ENCODE measurements at regions not wholly inside any gene's neighbourhood (a gene's known extent, or its start where the extent isn't known, plus 50 kb on each side); places are given as distances from the start of the nearest gene placed in this dataset.
"Not testable (repeated sequence)": the region's sequence is repeated elsewhere in the genome, so short reads cannot be mapped to it uniquely, and the experiment has no call there.

GRCh38 chr16:21542075-21542474, 57.3 kb upstream of the METTL9 start:
- not testable (repeated sequence) for TF ChIP-seq CTCF (IDR thresholded peaks at IDR 0.05); GABPA (IDR thresholded peaks at IDR 0.05; ENCODE audit: low read depth); SIN3A (IDR thresholded peaks at IDR 0.05; ENCODE audit: borderline replicate concordance, low read depth, low read length); MAX (IDR thresholded peaks at IDR 0.05; ENCODE audit: low read depth); EZH2phosphoT487 (IDR thresholded peaks at IDR 0.05; ENCODE audit: borderline replicate concordance, low read depth); RAD21 (IDR thresholded peaks at IDR 0.05; ENCODE audit: low read length)
- TF ChIP-seq, protein P1, sequence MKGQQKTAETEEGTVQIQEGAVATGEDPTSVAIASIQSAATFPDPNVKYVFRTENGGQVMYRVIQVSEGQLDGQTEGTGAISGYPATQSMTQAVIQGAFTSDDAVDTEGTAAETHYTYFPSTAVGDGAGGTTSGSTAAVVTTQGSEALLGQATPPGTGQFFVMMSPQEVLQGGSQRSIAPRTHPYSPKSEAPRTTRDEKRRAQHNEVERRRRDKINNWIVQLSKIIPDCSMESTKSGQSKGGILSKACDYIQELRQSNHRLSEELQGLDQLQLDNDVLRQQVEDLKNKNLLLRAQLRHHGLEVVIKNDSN (IDR thresholded peaks at IDR 0.05; ENCODE audit: borderline replicate concordance, low read depth): not testable (repeated sequence)

All from SK-N-SH (cell line).